Fibroblast of lung (primary cell): ENCODE measurements at regions not wholly inside any gene's neighbourhood (a gene's known extent, or its start where the extent isn't known, plus 50 kb on each side); places are given as distances from the start of the nearest gene placed in this dataset.

Experiments used
- CTCF ChIP-seq, 2 donors: IDR thresholded peaks in 1 of 2; conservative IDR thresholded peaks in 1 of 2; 1 replicate in 1 of 2; 2 replicates in 1 of 2; pipeline ENCODE4 v1.5.1; 2011 to 2012; ENCODE audit warnings: low read length in 2 of 2, control low read depth in 1 of 2, inconsistent platforms in 1 of 2, low read depth in 1 of 2, mild to moderate bottlenecking in 1 of 2
- EZH2 ChIP-seq: IDR thresholded peaks from 2 replicates; pipeline ENCODE4 v1.5.1; 2012; ENCODE audit warnings: low read length, control low read depth, mild to moderate bottlenecking; ENCODE audit errors: missing control alignments

DNA sequence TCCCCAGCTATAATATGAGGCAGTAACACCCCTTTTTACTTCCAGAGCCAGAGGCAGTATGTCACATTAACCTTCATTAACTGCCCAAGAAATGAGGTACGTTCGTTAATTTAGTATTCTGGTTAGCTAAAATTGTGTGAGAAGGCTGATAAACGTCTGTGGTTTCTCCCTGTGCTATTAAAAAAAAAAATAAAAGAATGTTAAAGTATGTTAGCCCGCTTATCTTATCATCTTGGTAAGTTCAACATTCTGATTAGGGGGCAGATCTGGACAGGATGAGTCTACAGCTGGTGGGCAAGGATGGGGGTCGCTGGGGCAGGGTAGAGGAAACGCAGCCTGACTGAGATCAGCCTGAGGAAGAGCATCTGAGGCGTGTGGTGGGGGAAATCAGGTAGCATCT is 154.0 kb downstream of the PRL start:
- TF ChIP-seq CTCF (conservative IDR thresholded peaks at IDR 0.05 in 1 of 2, IDR thresholded peaks at IDR 0.05 in 1 of 2; ENCODE audit: low read depth in 1 of 2, low read length in 2 of 2), result no peak
- TF ChIP-seq EZH2, result no peak
